Bronchial epithelial cell (primary cell): ENCODE measurements at regions not wholly inside any gene's neighbourhood (a gene's known extent, or its start where the extent isn't known, plus 50 kb on each side); places are given as distances from the start of the nearest gene placed in this dataset.
"Not testable (repeated sequence)": the region's sequence is repeated elsewhere in the genome, so short reads cannot be mapped to it uniquely, and the experiment has no call there.

ENCODE experiments used
- DNase-seq: peaks from one replicate; pipeline ENCODE4 v3.0.0-alpha.2; 2010; ENCODE audit warnings: low read depth
- FAIRE-seq: peaks from 2 replicates; lab custom pipeline; 2011; peaks lifted over from hg19 to GRCh38; lab: Jason Lieb, UNC
- H3K27me3 ChIP-seq: 2 replicates; pipeline ENCODE4 v1.5.1; 2011; ENCODE audit warnings: low read length; ENCODE audit not compliant: control insufficient read depth, insufficient read depth
- H3K36me3 ChIP-seq: 2 replicates; pipeline ENCODE4 v1.5.1; 2011; ENCODE audit warnings: low read length; ENCODE audit not compliant: control insufficient read depth, insufficient read depth
- H3K4me3 ChIP-seq: 2 replicates; pipeline ENCODE4 v1.5.1; 2011; ENCODE audit warnings: mild to moderate bottlenecking, low read depth, low read length, control low read depth
- TF ChIP-seq, protein P1 (sequence below): IDR thresholded peaks from 2 replicates; pipeline ENCODE4 v1.5.1; 2011; ENCODE audit warnings: mild to moderate bottlenecking, moderate library complexity, low read length, control low read depth, inconsistent platforms; ENCODE audit not compliant: insufficient read depth, severe bottlenecking

DNA sequence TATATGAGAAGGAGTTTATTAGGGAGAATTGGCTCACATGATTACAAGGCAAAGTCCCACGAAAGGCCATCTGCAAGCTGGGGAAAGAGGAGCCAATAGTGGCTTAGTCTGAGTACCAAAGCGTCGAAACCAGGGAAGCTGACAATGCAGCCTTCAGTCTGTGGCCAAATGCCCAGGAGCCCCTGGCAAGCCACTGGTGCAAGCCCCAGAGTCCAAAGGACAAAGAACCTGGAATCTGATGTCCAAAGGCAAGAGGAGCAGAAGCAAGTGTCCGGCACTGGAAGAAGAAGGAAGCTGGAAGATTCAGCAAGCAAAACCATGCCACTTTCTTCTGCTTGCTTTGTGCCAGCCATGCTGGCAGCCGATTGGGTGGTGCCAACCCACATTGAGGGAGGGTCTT is 74.3 kb upstream of the NPAS2 start:
- H3K36me3 ChIP-seq: no peaks in the 10 kb centered on the region
- no peak for DNase-seq
- no peak overlapping the region for H3K4me3 ChIP-seq
- H3K27me3 ChIP-seq: no peaks in the 10 kb centered on the region
- TF ChIP-seq, protein P1, sequence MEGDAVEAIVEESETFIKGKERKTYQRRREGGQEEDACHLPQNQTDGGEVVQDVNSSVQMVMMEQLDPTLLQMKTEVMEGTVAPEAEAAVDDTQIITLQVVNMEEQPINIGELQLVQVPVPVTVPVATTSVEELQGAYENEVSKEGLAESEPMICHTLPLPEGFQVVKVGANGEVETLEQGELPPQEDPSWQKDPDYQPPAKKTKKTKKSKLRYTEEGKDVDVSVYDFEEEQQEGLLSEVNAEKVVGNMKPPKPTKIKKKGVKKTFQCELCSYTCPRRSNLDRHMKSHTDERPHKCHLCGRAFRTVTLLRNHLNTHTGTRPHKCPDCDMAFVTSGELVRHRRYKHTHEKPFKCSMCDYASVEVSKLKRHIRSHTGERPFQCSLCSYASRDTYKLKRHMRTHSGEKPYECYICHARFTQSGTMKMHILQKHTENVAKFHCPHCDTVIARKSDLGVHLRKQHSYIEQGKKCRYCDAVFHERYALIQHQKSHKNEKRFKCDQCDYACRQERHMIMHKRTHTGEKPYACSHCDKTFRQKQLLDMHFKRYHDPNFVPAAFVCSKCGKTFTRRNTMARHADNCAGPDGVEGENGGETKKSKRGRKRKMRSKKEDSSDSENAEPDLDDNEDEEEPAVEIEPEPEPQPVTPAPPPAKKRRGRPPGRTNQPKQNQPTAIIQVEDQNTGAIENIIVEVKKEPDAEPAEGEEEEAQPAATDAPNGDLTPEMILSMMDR: no peak
- FAIRE-seq: no peak

DNA sequence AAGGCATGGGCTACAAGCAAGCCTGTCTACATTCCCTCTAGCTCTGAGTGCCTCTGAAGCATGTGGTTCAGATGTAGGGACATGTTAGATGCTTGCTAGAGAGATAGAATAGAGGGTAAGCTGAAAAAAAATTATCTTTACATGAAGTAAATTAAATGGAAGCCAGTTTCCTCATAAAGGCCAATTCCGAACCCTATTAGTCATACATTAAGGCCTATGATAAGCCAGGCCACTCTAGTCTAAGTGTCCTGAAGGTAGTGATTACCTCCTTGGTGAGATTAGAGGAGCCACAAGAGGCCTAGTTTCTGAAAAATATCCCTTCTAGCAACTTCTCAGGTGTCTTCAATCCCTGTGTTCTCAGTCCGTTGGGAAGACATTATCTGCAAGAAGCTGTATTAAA is 72.4 kb upstream of the NPAS2 start:
- TF ChIP-seq, protein P1: no peak

DNA sequence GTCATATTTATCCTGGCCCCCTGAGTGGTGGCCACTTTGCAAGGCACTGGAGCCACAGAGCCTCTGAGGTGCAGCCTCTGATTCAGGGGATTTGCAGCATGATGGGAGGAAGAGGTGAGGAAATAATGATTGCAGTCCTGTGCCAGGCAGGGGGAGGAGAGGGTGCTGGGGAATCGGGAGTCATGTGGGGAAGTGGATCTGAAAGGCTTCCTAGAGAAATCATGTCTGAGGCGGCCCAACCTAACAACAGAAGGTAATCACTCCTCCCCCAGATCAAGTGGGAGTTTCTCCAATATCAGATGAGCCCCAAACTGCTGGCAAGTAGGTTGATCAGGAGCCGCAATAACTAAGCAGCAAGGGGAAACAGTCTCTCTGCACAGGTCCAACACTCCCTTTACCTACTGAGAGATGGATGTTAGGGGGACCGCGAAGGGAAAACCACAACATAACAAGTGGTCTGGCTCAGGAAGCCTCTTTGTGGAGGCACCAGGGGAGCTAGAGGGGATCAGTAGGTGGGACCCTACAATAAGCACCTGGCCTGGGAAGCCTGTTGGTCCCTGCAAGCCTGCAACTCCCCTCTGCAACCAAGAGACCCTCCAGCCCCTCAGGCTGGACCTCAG is 71.8 kb upstream of the NPAS2 start:
- no peak overlapping the region for H3K4me3 ChIP-seq
- FAIRE-seq (no peak), DNase-seq (no peak)
- no peaks in the 10 kb centered on the region for H3K36me3 ChIP-seq
- TF ChIP-seq, protein P1: no peak
- H3K27me3 ChIP-seq: no peaks in the 10 kb centered on the region

More for the DNA sequence above, 72.4 kb upstream of the NPAS2 start:
- Histone ChIP-seq H3K4me3 (no peak overlapping the region), H3K36me3 (no peaks in the 10 kb centered on the region), H3K27me3 (no peaks in the 10 kb centered on the region)
- DNase-seq (peak; percentile 63), FAIRE-seq (no peak)

DNA sequence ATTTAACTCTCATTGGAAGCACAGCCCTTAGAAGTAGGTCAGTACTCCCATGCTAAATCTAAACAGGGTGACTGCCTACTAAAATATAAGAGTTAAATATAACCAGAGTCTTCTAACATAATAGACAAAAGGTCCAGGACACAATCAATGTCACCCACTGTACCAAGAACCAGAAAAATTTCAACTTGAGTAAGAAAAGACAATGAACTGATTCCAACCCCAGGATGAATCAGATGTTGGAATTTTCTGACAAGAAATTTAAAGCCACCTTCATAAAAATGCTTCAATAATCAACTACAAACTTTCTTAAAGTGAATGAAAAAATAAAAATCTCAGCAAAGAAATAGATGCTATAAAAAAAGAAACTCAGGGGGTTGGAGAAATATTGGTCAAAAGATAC is 71.3 kb upstream of the NPAS2 start:
- FAIRE-seq: no peak
- H3K36me3 ChIP-seq: no peaks in the 10 kb centered on the region
- TF ChIP-seq, protein P1: no peak

DNA sequence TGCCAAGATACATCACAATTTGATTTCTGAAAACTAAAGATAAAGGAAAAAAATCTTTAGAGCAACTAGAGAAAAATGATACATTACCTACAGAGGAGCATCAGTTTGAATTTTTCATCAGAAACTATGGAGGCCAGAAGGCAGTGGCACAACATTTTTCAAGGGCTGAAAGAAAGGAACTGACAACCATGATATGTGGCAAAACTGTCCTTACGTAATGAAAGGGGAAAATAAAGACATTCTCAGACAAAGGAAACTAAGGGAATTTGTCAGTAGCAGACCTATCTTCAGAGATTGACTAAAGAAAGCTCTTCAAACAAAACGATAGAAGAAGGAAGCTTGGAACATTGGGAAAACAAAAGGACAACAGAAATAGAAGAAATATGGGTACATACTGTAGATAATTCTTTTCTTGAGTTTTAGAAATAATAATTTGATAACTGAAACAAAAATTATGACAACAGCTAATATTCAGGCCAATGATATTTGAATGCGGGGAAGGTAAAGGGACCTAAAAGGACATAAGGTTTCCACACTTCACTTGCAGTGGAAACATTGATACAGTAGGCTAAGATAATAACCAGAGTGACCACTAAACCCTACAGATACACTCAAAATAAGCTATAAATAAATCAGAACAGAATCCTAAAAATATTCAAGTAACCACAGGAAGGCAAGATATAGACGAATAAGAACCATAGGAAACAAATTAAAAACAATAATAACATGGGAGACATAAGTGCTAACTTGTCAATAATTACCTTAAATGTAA is 70.0 kb upstream of the NPAS2 start:
- no peak overlapping the region for H3K4me3 ChIP-seq
- no peaks in the 10 kb centered on the region for H3K27me3 ChIP-seq
- DNase-seq: no peak
- TF ChIP-seq, protein P1: no peak
- no peak for FAIRE-seq
- H3K36me3 ChIP-seq: no peaks in the 10 kb centered on the region

More for the DNA sequence above, 71.3 kb upstream of the NPAS2 start:
- no peak for DNase-seq
- Histone ChIP-seq H3K27me3 (no peaks in the 10 kb centered on the region), H3K4me3 (no peak overlapping the region)

DNA sequence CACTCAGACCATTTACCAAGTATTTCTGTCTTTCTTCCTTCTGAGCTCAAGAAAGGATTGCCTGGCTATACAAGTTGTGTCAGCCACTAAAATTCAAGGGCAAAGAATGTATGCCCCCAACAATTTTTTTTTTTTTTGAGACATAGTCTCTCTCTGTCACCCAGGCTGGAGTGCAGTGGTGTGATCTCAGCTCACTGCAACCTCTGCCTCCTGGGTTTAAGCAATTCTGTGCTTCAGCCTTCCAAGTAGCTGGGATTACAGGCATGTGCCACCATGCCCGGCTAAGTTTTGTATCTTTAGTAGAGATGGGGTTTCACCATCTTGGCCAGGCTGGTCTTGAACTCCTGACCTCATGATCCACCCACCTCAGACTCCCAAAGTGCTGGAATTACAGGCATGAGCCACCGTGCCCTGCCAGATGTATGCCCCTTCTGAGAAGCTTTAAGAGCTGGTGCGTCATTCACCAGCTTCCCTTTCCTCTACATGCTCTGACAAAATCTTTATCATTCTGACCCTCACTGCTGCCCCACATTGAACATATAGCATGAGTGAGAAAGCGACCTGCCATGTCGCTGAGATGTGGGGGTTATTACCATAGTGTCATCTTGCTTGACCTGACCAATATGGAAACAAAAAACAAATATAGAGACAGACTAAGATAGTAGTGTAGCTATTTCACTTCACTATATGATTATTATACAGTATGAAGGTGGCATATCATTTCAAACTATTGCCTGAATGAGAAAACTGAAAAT is 67.9 kb upstream of the NPAS2 start:
- not testable (repeated sequence) for H3K36me3 ChIP-seq, FAIRE-seq, H3K27me3 ChIP-seq, H3K4me3 ChIP-seq
- peak; percentile 89 for DNase-seq
